ENCODE measurements at regions not wholly inside any gene's neighbourhood (a gene's known extent, or its start where the extent isn't known, plus 50 kb on each side); places are given as distances from the start of the nearest gene placed in this dataset.
"Not testable (repeated sequence)": the region's sequence is repeated elsewhere in the genome, so short reads cannot be mapped to it uniquely, and the experiment has no call there.

- no peak for DNase-seq
Measured at GRCh38 chr15:70387081-70387480, 289.4 kb upstream of the TLE3 start.

- no peak for DNase-seq
Measured at GRCh38 chr15:70385711-70386110, 288.0 kb upstream of the TLE3 start.

GRCh38 chr15:70385052-70385451 lies 287.3 kb upstream of the TLE3 start:
- no peak for DNase-seq

GRCh38 chr15:70383856-70384255 lies 286.1 kb upstream of the TLE3 start:
- DNase-seq: no peak

GRCh38 chr15:70382762-70383458 lies 285.2 kb upstream of the TLE3 start:
- DNase-seq: no peak

GRCh38 chr15:70382009-70382749 lies 284.5 kb upstream of the TLE3 start:
- no peak for DNase-seq

DNA sequence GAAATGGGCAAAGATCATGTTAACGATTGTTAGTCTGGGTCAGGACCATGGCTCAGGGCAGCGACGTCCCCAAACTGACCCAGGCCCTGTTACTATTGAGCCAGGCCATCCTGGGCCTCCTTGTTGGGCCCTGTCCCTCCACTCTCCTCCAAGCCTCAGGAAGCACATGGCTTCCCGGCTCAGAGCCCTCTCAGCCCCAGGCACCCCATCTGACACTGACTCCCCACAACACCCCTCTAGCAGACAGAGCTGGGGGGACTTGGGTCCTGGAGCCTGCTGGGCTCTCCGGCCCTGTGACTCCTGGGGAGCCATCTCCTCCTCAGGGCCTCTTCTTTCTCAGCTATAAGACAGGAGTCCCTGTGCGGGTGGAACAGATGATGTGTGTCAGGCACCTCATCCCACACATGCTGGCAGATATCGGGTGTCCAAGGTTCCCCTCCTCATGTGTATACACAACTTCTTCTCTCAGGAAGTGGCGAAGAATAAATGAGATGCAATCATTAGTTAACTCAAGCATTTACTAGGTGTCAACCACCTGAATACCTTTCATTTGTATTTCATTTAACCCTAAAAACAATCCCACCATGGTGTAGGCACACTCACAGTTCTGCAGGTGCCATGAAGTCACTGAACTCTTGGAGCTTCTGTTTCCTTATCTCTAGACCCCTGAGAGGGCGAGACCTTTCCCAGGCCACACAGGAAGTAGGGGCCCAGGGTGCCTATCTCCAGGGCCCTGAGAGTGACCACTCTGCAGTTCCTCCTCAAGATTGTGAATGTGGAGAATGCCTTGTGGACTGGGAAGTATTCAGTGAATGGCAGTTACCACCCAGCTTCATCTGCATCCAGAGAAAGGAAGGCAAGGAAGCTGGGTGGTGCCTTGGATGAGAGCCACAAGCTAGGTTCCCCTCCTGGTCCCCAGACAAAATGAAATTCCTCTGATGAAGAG lies 282.5 kb upstream of the TLE3 start:
- DNase-seq: no peak

- DNase-seq: no peak
Measured at GRCh38 chr15:70379134-70379533, 281.4 kb upstream of the TLE3 start.

DNA sequence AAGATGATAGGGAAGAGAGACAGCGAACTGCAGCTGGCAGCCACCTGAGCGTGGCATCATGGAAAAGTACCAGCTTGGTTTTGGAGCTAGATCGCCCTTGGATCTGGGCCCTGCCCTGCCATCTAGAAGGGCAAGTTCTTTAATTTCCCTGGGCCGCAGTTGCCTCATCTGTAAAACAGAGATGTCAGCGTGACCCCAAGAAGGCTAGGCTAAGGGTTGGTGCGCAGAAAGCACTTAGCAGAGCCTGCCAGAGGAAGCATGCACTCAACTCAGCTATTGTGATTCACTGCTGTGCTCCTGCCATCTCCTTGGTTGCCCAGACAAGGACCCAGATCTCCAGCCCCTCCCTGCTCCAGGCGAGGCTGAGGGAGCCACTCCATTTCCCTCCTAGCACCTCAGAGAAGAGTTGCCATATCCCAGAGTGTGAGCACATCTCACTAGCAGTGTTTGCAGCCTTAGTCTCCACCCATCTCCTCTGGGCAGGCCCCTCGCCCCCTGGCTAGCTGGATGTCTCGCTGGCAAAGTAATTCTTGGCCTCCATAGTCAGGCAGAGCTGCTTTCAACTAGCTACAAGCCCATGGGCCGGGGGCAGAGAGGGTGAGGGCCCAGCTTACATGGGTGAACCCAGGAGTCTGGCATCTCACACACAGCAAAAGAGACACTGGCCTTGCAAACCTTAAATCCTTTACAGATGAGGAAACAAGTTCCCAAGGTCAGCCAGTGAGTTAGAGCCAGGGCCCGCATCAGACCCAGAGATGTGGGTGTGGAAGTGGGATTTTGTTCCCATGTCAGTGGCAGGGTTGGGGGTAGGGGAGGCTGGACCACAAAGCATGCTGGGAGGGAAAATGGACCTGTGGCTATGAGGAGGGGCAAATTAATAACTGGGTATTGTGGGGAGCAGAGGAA lies 280.7 kb upstream of the TLE3 start:
- DNase-seq: no peak

DNA sequence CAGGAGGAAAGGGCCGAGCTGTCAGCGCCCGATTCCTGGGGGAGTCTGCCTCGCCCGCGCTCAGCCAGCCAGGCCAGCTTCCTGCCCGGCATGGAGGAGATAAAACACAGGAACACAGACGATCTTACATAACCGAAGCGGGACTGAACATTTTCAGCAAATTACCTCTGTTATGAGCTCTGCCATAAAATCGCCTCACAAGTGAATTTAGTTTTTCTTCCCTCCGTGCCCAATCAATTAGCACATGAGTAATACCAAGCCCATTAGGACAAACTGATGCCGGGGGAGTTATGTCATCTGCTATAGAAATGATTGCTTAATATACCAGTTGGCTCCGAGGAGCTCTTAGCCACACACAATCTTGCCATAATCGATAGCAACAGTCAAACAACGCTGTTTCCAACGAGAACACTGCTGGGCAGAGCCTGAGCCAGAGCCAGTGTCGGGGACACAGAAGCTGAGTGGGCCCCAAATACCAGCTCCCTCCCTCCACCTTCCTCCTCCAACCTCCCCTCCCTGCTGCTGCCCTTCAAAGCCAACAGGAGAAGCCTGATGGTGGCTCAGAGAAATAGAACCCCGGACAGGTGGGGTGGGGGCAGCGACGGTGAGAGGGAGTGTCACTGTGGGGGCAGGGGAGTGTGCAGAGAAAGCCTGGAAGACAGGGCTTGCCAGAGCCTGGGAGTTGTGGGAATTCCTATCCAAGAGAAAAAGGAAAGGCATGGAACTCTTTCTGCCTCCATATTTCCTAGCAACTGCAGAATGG lies 279.4 kb upstream of the TLE3 start:
- no peak for DNase-seq

GRCh38 chr15:70376031-70376928 lies 278.6 kb upstream of the TLE3 start:
- DNase-seq: peak; percentile 48

- DNase-seq: no peak
Measured at GRCh38 chr15:70375586-70375985, 277.9 kb upstream of the TLE3 start.

GRCh38 chr15:70375006-70375431 lies 277.3 kb upstream of the TLE3 start:
- no peak for DNase-seq

- no peak for DNase-seq
Measured at GRCh38 chr15:70374096-70374495, 276.4 kb upstream of the TLE3 start.

DNA sequence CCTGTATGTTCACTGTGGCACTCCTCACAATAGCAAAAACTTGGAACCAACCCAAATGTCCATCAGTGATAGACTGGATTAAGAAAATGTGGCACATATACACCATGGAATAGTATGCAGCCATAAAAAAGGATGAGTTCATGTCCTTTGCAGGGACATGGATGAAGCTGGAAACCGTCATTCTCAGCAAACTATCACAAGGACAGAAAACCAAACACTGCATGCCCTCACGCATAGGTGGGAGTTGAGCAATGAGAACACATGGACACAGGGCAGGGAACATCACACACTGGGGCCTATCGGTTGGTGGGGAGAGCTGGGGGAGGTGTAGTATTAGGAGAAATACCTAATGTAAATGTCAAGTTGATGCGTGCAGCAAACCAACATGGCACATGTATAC lies 275.7 kb upstream of the TLE3 start:
- DNase-seq: not testable (repeated sequence)

DNA sequence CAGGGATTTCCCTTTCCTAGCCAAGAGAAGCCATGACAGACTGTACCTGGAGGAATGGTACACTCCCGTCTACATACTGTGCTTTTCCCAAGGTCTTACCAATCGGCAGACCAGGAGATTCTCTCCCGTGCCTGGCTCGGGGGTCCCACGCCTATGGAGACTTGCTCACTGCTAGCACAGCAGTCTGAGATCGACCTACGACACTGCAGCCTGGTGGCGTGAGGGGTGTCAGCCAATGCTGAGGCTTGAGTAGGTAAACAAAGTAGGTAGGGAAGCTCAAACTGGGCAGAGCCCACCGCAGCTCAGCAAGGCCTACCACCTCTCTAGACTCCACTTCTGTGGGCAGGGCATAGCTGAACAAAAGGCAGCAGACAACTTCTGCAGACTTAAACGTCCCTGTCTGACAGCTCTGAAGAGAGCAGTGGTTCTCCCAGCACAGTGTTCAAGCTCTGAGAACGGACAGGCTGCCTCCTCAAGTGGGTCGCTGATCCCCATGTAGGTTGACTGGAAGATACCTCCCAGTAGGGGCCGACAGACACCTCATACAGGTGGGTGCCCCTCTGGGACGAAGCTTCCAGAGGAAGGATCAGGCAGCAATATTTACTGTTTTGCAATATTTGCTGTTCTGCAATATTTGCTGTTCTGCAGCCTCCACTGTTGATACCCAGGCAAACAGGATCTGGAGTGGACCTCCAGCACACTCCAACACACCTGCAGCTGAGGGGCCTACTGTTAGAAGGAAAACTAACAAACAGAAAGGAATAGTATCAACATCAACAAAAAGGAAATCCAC lies 270.4 kb upstream of the TLE3 start:
- not testable (repeated sequence) for DNase-seq

DNA sequence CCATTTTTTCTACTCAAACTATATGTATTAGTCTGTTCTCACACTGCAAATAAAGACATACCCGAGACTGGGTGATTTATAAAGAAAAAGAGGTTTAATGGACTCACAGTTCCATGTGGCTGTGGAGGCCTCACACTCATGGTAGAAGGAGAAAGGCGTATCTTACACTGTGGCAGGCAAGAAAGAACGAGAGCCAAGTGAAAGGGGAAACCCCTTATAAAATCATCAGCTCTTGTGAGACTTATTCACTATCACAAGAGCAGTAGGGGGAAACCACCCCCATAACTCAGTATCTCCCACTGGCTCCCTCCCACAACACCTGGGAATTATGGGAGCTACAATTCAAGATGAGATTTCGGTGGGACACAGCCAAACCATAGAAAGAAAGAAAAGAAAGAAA lies 266.3 kb upstream of the TLE3 start:
- not testable (repeated sequence) for DNase-seq

- no peak for DNase-seq
Measured at GRCh38 chr15:70362886-70363285, 265.2 kb upstream of the TLE3 start.

GRCh38 chr15:70362350-70362749 lies 264.6 kb upstream of the TLE3 start:
- DNase-seq: no peak

DNA sequence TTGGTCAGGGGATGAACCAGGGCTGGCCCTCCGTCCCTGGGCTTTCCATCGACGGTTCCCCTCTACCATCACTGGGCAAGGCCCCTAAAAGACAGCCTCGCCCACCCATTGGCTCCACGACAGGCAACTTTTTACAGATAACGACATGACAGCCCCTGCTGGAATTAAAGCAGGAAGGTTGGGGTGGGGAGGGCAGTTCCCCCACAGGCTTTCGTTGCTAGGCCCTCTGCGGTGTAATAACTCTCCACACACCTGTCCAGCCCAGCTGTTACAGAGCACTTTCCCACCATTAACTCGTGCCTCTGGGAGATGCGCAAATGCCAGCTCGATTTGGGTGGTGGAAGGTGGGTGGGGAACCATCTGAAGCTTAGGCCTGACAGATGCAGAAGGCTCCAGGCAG lies 264.2 kb upstream of the TLE3 start:
- no peak for DNase-seq
